Activated naive CD4-positive, alpha-beta T cell treated with anti-CD3 and anti-CD28 coated beads, Interleukin-2, amount 10 ng/mL, durations not matched to agents 7 days and 5 days (primary cell): ENCODE measurements at regions not wholly inside any gene's neighbourhood (a gene's known extent, or its start where the extent isn't known, plus 50 kb on each side); places are given as distances from the start of the nearest gene placed in this dataset.
"Not testable (repeated sequence)": the region's sequence is repeated elsewhere in the genome, so short reads cannot be mapped to it uniquely, and the experiment has no call there.

Source experiments
- CTCF ChIA-PET: fragments of 350-600 bp; sonication (Branson Sonifier 250); formaldehyde crosslinking; loops from one replicate; lab custom pipeline; 2021; ENCODE audit warnings: antibody characterized with exemption; lab: Charles Lee
- DNase-seq: peaks from one replicate; pipeline ENCODE4 v3.0.0-alpha.2; 2020
- H3K27ac Mint-ChIP-seq: one replicate; pipeline ENCODE4 v1.8.0; 2021; ENCODE audit warnings: mild to moderate bottlenecking, moderate library complexity, mixed read lengths
- H3K27me3 Mint-ChIP-seq: one replicate; pipeline ENCODE4 v1.8.0; 2021; ENCODE audit warnings: mild to moderate bottlenecking, mixed read lengths
- H3K36me3 Mint-ChIP-seq: one replicate; pipeline ENCODE4 v1.8.0; 2021; ENCODE audit warnings: mixed read lengths
- H3K4me1 Mint-ChIP-seq: one replicate; pipeline ENCODE4 v1.8.0; 2021; ENCODE audit warnings: mixed read lengths
- H3K4me3 Mint-ChIP-seq: one replicate; pipeline ENCODE4 v1.8.0; 2021; ENCODE audit warnings: mild to moderate bottlenecking, moderate library complexity, mixed read lengths
- H3K9me3 Mint-ChIP-seq: one replicate; pipeline ENCODE4 v1.8.0; 2021; ENCODE audit warnings: mixed read lengths

GRCh38 chr18:44558767-44559166 lies 121.9 kb upstream of the SETBP1 start:
- H3K4me3 Mint-ChIP-seq, result no peak overlapping the region

DNA sequence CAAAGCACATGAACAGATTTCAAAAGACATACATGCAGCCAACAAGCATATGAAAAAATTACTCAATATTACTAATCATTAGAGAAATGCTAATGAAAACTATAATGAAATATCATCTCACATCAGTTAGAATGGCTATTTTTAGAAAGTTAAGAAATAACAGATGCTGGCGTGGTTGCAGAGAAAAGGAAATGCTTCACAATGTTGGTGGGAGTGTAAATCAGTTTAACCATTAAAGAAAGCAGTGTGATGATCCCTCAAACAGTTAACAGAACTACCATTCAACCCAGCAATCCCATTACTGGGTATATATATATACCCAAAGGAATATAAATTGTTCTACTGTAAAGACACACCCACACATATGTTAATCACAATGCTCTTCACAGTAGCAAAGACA lies 117.7 kb upstream of the SETBP1 start:
- H3K27ac Mint-ChIP-seq, result no peak overlapping the region
- no peaks in the 10 kb centered on the region for H3K9me3 Mint-ChIP-seq
- no peaks in the 10 kb centered on the region for H3K4me1 Mint-ChIP-seq
- CTCF ChIA-PET, result no interaction called here
- no peak for DNase-seq
- no peaks in the 10 kb centered on the region for H3K36me3 Mint-ChIP-seq
- no peak overlapping the region for H3K4me3 Mint-ChIP-seq
- H3K27me3 Mint-ChIP-seq, result no peaks in the 10 kb centered on the region

More at GRCh38 chr18:44558767-44559166, 121.9 kb upstream of the SETBP1 start:
- no peaks in the 10 kb centered on the region for H3K4me1 Mint-ChIP-seq
- no peaks in the 10 kb centered on the region for H3K27me3 Mint-ChIP-seq
- H3K36me3 Mint-ChIP-seq, result no peaks in the 10 kb centered on the region
- CTCF ChIA-PET, result no interaction called here
- no peak for DNase-seq
- no peaks in the 10 kb centered on the region for H3K9me3 Mint-ChIP-seq
- no peak overlapping the region for H3K27ac Mint-ChIP-seq

DNA sequence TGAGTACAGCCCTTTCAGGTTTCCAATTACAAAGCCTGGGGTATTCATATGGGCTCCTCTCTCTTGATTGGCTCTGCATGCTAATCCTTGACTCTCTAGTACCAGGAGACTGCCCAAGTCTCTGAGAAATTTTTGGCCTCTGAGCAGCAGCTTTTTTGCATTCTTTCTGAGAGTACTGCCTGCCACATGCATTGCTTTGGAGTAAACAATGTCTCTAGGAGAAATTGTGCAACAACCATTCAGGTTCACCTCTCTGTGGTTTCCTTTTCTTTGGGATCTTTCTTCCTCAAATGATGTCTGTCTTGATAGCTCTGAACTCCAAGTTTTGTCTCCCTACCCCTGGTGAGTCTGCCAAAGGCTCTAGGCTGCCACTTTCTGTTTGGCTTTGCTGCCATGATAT lies 115.8 kb upstream of the SETBP1 start:
- CTCF ChIA-PET, result no interaction called here
- Mint-ChIP-seq H3K4me1 (no peaks in the 10 kb centered on the region), H3K36me3 (no peaks in the 10 kb centered on the region), H3K27me3 (no peaks in the 10 kb centered on the region), H3K9me3 (no peaks in the 10 kb centered on the region), H3K4me3 (no peak overlapping the region), H3K27ac (no peak overlapping the region)
- DNase-seq, result no peak

- no peaks in the 10 kb centered on the region for H3K4me1 Mint-ChIP-seq
- CTCF ChIA-PET, result no interaction called here
- no peak overlapping the region for H3K4me3 Mint-ChIP-seq
- no peak for DNase-seq
- H3K9me3 Mint-ChIP-seq, result no peaks in the 10 kb centered on the region
- H3K27ac Mint-ChIP-seq, result no peak overlapping the region
- H3K36me3 Mint-ChIP-seq, result no peaks in the 10 kb centered on the region
- H3K27me3 Mint-ChIP-seq, result no peaks in the 10 kb centered on the region
Measured at GRCh38 chr18:44568342-44568741, 112.3 kb upstream of the SETBP1 start.

GRCh38 chr18:44568986-44569385 lies 111.7 kb upstream of the SETBP1 start:
- Mint-ChIP-seq H3K36me3 (no peaks in the 10 kb centered on the region), H3K4me3 (no peak overlapping the region), H3K4me1 (no peaks in the 10 kb centered on the region), H3K9me3 (no peaks in the 10 kb centered on the region), H3K27me3 (no peaks in the 10 kb centered on the region), H3K27ac (no peak overlapping the region)
- no peak for DNase-seq
- CTCF ChIA-PET, result no interaction called here

DNA sequence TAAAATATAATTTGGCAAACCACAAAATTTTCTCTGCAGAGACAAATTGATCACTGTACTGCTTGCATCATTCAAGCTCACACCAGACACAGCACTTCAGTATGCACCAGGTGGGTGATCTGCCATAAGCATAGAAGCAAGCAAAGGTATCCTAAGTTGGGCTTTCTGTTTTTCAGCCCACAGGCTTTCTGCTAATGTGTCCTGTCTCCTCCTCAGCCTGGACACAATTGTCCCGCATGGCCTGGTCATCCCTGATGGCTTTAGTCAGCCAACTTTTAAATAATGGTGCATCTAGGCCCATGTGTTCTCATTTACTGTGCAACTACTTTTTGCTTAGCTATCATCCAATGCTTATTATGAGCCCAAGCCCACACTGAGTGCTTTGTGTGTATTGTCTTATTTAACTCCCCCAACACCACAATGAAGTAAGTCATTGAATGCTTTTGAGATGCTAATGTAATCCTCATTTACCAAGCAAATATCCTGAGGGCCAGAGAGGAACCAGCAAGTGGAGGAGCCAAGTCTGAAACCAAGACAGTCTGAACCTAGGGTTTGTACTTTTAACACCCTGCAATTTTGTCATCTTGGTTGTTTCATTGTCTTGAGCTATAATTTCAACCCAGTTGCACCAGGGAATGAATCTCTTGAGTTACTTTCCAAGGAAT lies 111.2 kb upstream of the SETBP1 start:
- no peaks in the 10 kb centered on the region for H3K27me3 Mint-ChIP-seq
- no peaks in the 10 kb centered on the region for H3K4me1 Mint-ChIP-seq
- CTCF ChIA-PET, result no interaction called here
- H3K27ac Mint-ChIP-seq, result no peak overlapping the region
- H3K4me3 Mint-ChIP-seq, result no peak overlapping the region
- H3K36me3 Mint-ChIP-seq, result no peaks in the 10 kb centered on the region
- H3K9me3 Mint-ChIP-seq, result no peaks in the 10 kb centered on the region
- no peak for DNase-seq

DNA sequence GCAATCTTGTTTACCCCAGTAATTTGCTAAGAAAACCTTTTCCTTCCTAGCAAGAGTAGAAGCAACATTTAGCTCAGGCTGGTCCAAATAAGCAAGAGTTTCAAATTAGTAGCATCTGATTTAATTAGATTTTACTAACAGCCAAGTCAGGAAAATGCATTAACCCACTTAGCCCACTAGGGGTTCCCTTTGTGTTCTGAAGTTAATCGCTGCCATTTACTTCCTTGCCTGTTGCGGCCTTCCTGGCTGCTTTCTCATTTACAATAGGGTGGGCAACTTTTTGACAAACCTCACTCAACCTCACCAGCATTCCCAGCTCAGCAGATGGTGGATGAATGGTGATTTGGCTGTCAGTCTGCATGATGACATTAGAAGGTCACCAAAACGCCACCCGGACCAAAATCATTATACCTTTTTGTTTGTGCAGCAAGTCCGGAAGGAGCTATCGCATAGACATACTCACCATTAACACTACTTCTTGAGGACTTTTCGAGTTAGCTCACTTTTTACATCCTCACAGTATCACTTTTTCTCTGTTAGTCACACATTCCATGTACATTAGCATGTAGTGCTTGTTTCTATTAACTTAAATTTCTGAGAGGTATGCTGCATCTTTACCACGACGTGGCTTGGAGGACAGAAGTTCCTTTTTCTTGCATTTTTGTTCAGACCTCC lies 101.5 kb upstream of the SETBP1 start:
- Mint-ChIP-seq H3K27ac (no peak overlapping the region), H3K4me3 (no peak overlapping the region), H3K4me1 (no peaks in the 10 kb centered on the region), H3K36me3 (no peaks in the 10 kb centered on the region), H3K27me3 (peaks cover 5% of the 10 kb centered on the region), H3K9me3 (no peaks in the 10 kb centered on the region)
- no peak for DNase-seq
- CTCF ChIA-PET, result interaction anchor here (1.0 to 2.6 kb wide), 3 partner anchors 10 to 634 kb away, joined by 3 to 7 read pairs (median 5); no protein-coding TSS in a partner anchor

- Mint-ChIP-seq H3K27me3 (peaks cover 5% of the 10 kb centered on the region), H3K27ac (no peak overlapping the region), H3K36me3 (no peaks in the 10 kb centered on the region)
Measured at GRCh38 chr18:44579745-44580144, 100.9 kb upstream of the SETBP1 start.

DNA sequence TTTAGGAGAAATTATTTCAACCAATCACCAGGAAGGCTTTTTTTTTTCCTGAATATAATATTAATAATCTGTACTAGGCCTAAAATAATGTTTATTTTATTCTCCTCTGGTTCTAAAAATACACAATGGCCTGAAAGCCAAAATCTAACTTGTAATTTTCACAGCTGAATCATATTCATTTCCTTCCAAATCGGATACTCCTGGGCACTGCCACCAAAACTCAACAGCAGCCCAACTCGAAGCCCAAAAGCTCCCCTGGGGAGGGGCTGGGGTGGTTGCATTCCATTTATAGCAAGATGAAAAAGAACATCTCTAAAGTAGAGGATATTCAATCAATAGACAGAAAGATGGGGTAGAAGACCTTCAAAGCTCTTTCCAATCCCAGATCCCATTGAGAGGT lies 100.5 kb upstream of the SETBP1 start:
- peaks cover 5% of the 10 kb centered on the region for H3K27me3 Mint-ChIP-seq
- H3K9me3 Mint-ChIP-seq, result no peaks in the 10 kb centered on the region
- H3K4me1 Mint-ChIP-seq, result no peaks in the 10 kb centered on the region
- DNase-seq, result no peak
- no peak overlapping the region for H3K4me3 Mint-ChIP-seq
- no peak overlapping the region for H3K27ac Mint-ChIP-seq
- no peaks in the 10 kb centered on the region for H3K36me3 Mint-ChIP-seq
- CTCF ChIA-PET, result interaction anchor here (2.6 kb wide), 1 partner anchor 633 kb away, joined by 7 read pairs; no protein-coding TSS in a partner anchor

More at GRCh38 chr18:44579745-44580144, 100.9 kb upstream of the SETBP1 start:
- Mint-ChIP-seq H3K4me3 (no peak overlapping the region), H3K9me3 (no peaks in the 10 kb centered on the region), H3K4me1 (no peaks in the 10 kb centered on the region)
- no peak for DNase-seq
- CTCF ChIA-PET, result interaction anchor here (1.3 to 2.6 kb wide), 2 partner anchors 9 to 633 kb away, joined by 5 to 7 read pairs; no protein-coding TSS in a partner anchor

- H3K4me1 Mint-ChIP-seq, DNase-seq, H3K4me3 Mint-ChIP-seq, H3K27me3 Mint-ChIP-seq, H3K27ac Mint-ChIP-seq, H3K36me3 Mint-ChIP-seq, CTCF ChIA-PET, H3K9me3 Mint-ChIP-seq: not testable (repeated sequence)
Measured at GRCh38 chr18:44580782-44581181, 99.9 kb upstream of the SETBP1 start.

DNA sequence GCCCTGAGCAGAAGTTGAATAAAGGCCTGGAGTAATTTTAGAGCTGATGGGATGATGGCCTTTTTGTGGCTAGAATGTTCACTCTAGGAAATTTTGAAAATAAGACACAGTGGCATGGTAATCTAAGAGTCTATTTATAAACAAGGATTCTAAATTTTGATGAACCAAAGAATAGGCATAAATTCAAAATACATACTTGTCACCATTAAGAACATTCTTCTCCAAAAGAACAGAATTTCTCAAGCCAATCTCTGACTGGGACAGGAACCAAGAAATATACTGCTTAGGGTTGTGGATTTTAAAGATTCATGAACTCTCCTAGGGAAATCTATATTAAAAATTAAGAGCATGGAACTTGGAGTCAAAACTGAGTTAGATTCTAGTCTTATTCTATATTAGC lies 98.2 kb upstream of the SETBP1 start:
- H3K27ac Mint-ChIP-seq, result no peak overlapping the region
- H3K4me3 Mint-ChIP-seq, result no peak overlapping the region
- H3K9me3 Mint-ChIP-seq, result no peaks in the 10 kb centered on the region
- no peak for DNase-seq
- CTCF ChIA-PET, result no interaction called here
- no peaks in the 10 kb centered on the region for H3K4me1 Mint-ChIP-seq
- peaks cover 5% of the 10 kb centered on the region for H3K27me3 Mint-ChIP-seq
- H3K36me3 Mint-ChIP-seq, result no peaks in the 10 kb centered on the region

- DNase-seq, result no peak
- CTCF ChIA-PET, result no interaction called here
- peaks cover 5% of the 10 kb centered on the region for H3K27me3 Mint-ChIP-seq
Measured at GRCh38 chr18:44584900-44585299, 95.8 kb upstream of the SETBP1 start.

DNA sequence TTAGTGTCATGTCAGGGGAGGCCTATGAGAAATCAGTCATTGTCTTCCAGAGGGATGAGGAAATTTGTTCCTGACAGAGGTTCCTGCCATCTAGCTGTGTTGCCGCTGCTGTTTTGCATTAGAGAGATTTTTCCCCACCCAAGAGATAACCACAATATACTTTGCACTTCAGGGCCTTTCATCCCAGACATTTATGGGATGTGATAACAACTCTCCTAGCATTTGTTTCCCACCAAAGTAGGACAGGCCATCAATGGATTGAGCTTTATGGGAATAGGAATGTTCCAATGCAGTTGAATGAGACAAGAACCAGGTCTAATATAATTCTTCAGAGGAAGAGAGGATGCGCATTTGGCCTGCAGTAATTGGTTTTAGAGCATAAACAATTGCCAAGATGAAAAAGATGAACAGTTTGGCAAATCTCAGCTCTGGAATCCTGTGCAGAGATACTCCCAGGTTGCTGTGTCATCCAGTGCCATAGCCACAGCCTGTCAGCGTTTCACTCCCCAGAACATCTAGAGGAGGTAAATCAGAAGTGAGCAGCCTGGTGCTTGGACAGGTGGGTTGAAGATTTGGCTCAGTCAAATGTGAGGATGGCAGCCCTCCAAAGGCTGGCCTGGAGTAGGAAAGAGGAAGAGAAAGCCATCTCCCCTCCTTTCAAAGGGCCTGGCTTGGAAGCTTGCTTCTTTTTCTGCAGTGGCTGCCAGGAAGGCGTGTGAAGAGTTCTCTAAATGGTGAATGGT lies 93.7 kb upstream of the SETBP1 start:
- Mint-ChIP-seq H3K27me3 (peaks cover under 1% of the 10 kb centered on the region), H3K36me3 (no peaks in the 10 kb centered on the region), H3K27ac (no peak overlapping the region), H3K9me3 (no peaks in the 10 kb centered on the region), H3K4me1 (no peaks in the 10 kb centered on the region), H3K4me3 (no peak overlapping the region)
- CTCF ChIA-PET, result no interaction called here
- no peak for DNase-seq

More at GRCh38 chr18:44584900-44585299, 95.8 kb upstream of the SETBP1 start:
- Mint-ChIP-seq H3K9me3 (no peaks in the 10 kb centered on the region), H3K4me3 (no peak overlapping the region), H3K4me1 (no peaks in the 10 kb centered on the region), H3K27ac (no peak overlapping the region), H3K36me3 (no peaks in the 10 kb centered on the region)

GRCh38 chr18:44588508-44588907 lies 92.2 kb upstream of the SETBP1 start:
- DNase-seq, result no peak
- H3K4me1 Mint-ChIP-seq, result no peaks in the 10 kb centered on the region
- H3K27ac Mint-ChIP-seq, result no peak overlapping the region
- CTCF ChIA-PET, result interaction anchor here (1.9 kb wide), 1 partner anchor 9 kb away, joined by 5 read pairs; no protein-coding TSS in a partner anchor
- H3K4me3 Mint-ChIP-seq, result no peak overlapping the region
- no peaks in the 10 kb centered on the region for H3K9me3 Mint-ChIP-seq
- no peaks in the 10 kb centered on the region for H3K27me3 Mint-ChIP-seq
- H3K36me3 Mint-ChIP-seq, result no peaks in the 10 kb centered on the region
